GM21737 (cell line): ENCODE measurements at regions not wholly inside any gene's neighbourhood (a gene's known extent, or its start where the extent isn't known, plus 50 kb on each side); places are given as distances from the start of the nearest gene placed in this dataset.

Experiments used
- ATAC-seq: cut with Tn5 transposase; IDR thresholded peaks from one replicate; pipeline ENCODE4 v1.9.1; 2021; ENCODE audit warnings: mild to moderate bottlenecking, moderate library complexity; ENCODE audit not compliant: unreplicated experiment

GRCh38 chr13:99617474-99618255 lies 116.4 kb downstream of the TM9SF2 start:
- ATAC-seq = no peak

DNA sequence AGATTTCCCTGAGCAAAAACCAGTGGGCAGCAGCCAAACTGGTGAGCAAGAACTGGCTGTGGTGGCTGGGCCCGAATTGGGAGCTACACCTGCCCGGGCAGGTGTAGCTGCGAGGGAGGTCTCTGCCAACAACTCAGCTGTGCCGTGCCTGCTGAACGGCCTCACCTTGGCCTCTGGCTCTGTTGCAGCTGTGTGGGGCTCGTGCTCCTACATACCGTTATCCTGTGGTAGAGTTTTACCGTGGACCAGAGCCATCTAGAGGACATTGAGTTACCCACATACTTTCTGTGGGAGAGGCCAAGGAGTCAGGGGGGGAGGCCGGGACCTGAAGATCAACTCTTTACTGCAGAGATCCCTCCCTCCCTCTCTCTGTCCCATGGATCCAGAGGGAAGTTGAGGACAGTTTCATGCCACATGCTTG lies 113.2 kb downstream of the TM9SF2 start:
- peak; percentile 68 for ATAC-seq
